ENCODE measurements at regions not wholly inside any gene's neighbourhood (a gene's known extent, or its start where the extent isn't known, plus 50 kb on each side); places are given as distances from the start of the nearest gene placed in this dataset.

GRCh38 chr6:133726188-133726587 lies 162.7 kb upstream of the TCF21 start:
- no peak overlapping the region for H3K27ac ChIP-seq
- H3K36me3 ChIP-seq: no peaks in the 10 kb centered on the region
- H3K27me3 ChIP-seq (replicated peaks in 1 of 7): no peaks in the 10 kb centered on the region
- no peaks in the 10 kb centered on the region for H3K4me1 ChIP-seq
- H3K4me3 ChIP-seq: no peak overlapping the region
- 74 to 87% (median 80%) methylated on average over 2 of the region's 2 CpGs for WGBS, 5 donors
- intact Hi-C loops (cut with DNase I; ENCODE audit: low total_unique reads): no loop called here
- TF ChIP-seq POLR2A (IDR thresholded peaks at IDR 0.05) (no peak), POLR2AphosphoS5 (IDR thresholded peaks at IDR 0.05) (no peak)
- TF ChIP-seq, protein P1, sequence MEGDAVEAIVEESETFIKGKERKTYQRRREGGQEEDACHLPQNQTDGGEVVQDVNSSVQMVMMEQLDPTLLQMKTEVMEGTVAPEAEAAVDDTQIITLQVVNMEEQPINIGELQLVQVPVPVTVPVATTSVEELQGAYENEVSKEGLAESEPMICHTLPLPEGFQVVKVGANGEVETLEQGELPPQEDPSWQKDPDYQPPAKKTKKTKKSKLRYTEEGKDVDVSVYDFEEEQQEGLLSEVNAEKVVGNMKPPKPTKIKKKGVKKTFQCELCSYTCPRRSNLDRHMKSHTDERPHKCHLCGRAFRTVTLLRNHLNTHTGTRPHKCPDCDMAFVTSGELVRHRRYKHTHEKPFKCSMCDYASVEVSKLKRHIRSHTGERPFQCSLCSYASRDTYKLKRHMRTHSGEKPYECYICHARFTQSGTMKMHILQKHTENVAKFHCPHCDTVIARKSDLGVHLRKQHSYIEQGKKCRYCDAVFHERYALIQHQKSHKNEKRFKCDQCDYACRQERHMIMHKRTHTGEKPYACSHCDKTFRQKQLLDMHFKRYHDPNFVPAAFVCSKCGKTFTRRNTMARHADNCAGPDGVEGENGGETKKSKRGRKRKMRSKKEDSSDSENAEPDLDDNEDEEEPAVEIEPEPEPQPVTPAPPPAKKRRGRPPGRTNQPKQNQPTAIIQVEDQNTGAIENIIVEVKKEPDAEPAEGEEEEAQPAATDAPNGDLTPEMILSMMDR (IDR thresholded peaks at IDR 0.05 in 8 of 11, conservative IDR thresholded peaks at IDR 0.05 in 3 of 11): no peak
- peaks cover 2 to 22% (median 17%) of the 10 kb centered on the region in 8 donors for H3K9me3 ChIP-seq
- DNase-seq: no peak

DNA sequence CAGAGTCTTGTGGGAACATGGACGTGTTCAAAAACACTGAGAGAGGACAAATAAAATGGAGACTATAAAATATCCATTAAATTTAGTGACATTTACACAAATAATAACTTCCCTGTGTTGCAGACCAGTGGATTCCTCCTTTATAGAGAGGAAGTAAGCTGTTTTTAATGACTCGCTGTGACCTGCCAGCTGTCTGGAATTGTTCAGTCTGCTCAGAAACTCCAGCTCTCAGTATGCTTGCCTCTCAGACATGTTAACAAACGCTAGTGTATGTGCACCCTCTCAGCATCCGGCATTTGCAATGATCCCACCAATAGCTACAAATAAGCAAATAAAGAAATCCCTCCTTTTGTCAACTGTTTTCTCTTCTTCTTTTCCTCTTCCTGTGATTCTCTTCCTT lies 158.0 kb upstream of the TCF21 start:
- DNase-seq: no peak

DNA sequence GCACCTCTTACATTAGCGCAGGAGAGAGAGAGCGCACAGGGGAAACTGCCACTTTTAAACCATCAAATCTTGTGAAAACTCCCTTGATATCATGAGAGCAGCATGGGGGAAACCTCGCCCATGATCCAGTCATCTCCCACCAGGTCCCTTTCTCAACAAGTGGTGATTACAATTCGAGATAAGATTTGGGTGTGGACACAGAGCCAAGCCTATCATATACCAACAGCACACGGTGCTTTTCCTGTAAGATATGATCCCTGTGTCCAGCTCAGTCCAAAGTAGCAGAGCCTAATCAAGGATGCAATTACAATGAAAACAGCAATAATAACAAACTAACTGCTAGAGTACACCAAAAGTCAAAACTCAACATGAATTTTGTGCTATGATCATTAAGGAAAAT lies 148.7 kb upstream of the TCF21 start:
- Histone ChIP-seq H3K27me3 (replicated peaks in 1 of 7) (no peaks in the 10 kb centered on the region), H3K4me3 (no peak overlapping the region), H3K4me1 (no peaks in the 10 kb centered on the region), H3K9me3 (no peaks in the 10 kb centered on the region), H3K36me3 (no peaks in the 10 kb centered on the region), H3K27ac (no peak overlapping the region)
- TF ChIP-seq POLR2AphosphoS5 (IDR thresholded peaks at IDR 0.05): no peak
- no peak for TF ChIP-seq POLR2A (IDR thresholded peaks at IDR 0.05)
- TF ChIP-seq, protein P1 (IDR thresholded peaks at IDR 0.05 in 8 of 11, conservative IDR thresholded peaks at IDR 0.05 in 3 of 11): no peak
- intact Hi-C loops (cut with DNase I; ENCODE audit: low total_unique reads): no loop called here
- 62 to 75% (median 72%) methylated on average over 5 of the region's 5 CpGs for WGBS, 5 donors
- no peak for DNase-seq

More for the DNA sequence above, 158.0 kb upstream of the TCF21 start:
- 34 to 44% (median 39%) methylated on average over 4 of the region's 4 CpGs for WGBS, 5 donors
- no peaks in the 10 kb centered on the region for H3K4me1 ChIP-seq
- no peaks in the 10 kb centered on the region for H3K27me3 ChIP-seq (replicated peaks in 1 of 7)
- H3K36me3 ChIP-seq: no peaks in the 10 kb centered on the region
- peaks cover 2 to 35% (median 28%) of the 10 kb centered on the region in 8 donors for H3K9me3 ChIP-seq
- no peak overlapping the region for H3K4me3 ChIP-seq
- H3K27ac ChIP-seq: peak overlapping the region in 3 of 8 donors; percentile 4 to 6 (median 4)
- TF ChIP-seq POLR2AphosphoS5 (IDR thresholded peaks at IDR 0.05): no peak
- no peak for TF ChIP-seq POLR2A (IDR thresholded peaks at IDR 0.05)
- TF ChIP-seq, protein P1 (IDR thresholded peaks at IDR 0.05 in 8 of 11, conservative IDR thresholded peaks at IDR 0.05 in 3 of 11): no peak
- intact Hi-C loops (cut with DNase I; ENCODE audit: low total_unique reads): no loop called here

GRCh38 chr6:133740816-133741215 lies 148.1 kb upstream of the TCF21 start:
- H3K27ac ChIP-seq: no peak overlapping the region
- WGBS, 5 donors: 77 to 89% (median 82%) methylated on average over 2 of the region's 2 CpGs
- no peaks in the 10 kb centered on the region for H3K9me3 ChIP-seq
- no peak overlapping the region for H3K4me3 ChIP-seq
- TF ChIP-seq POLR2AphosphoS5 (IDR thresholded peaks at IDR 0.05): no peak
- TF ChIP-seq, protein P1 (IDR thresholded peaks at IDR 0.05 in 8 of 11, conservative IDR thresholded peaks at IDR 0.05 in 3 of 11): no peak
- no peak for TF ChIP-seq POLR2A (IDR thresholded peaks at IDR 0.05)
- H3K27me3 ChIP-seq (replicated peaks in 1 of 7): no peaks in the 10 kb centered on the region
- intact Hi-C loops (cut with DNase I; ENCODE audit: low total_unique reads): no loop called here
- DNase-seq: no peak
- no peaks in the 10 kb centered on the region for H3K4me1 ChIP-seq
- H3K36me3 ChIP-seq: no peaks in the 10 kb centered on the region

Measured in spleen (tissue), 11 donors.